GM21515 (cell line): ENCODE measurements at regions not wholly inside any gene's neighbourhood (a gene's known extent, or its start where the extent isn't known, plus 50 kb on each side); places are given as distances from the start of the nearest gene placed in this dataset.

ENCODE experiments used
- ATAC-seq: cut with Tn5 transposase; IDR thresholded peaks from one replicate; pipeline ENCODE4 v1.9.1; 2021; ENCODE audit not compliant: unreplicated experiment

GRCh38 chr3:193825617-193826016 is 232.6 kb downstream of the OPA1 start:
- no peak for ATAC-seq

- ATAC-seq = no peak
Observed at GRCh38 chr3:193826159-193826795, 233.3 kb downstream of the OPA1 start.

GRCh38 chr3:193827040-193827669 is 234.1 kb downstream of the OPA1 start:
- ATAC-seq = no peak

GRCh38 chr3:193827871-193828270 is 234.9 kb downstream of the OPA1 start:
- no peak for ATAC-seq

- no peak for ATAC-seq
Observed at GRCh38 chr3:193828477-193828876, 235.5 kb downstream of the OPA1 start.

- no peak for ATAC-seq
Observed at GRCh38 chr3:193829781-193830180, 236.8 kb downstream of the OPA1 start.

GRCh38 chr3:193830791-193831191 is 237.8 kb downstream of the OPA1 start:
- no peak for ATAC-seq

- ATAC-seq = peak; percentile 71
Observed at GRCh38 chr3:193831495-193832455, 238.8 kb downstream of the OPA1 start.

GRCh38 chr3:193832833-193833413 is 239.9 kb downstream of the OPA1 start:
- no peak for ATAC-seq

GRCh38 chr3:193833592-193833991 is 240.6 kb downstream of the OPA1 start:
- ATAC-seq = no peak

- ATAC-seq = no peak
Observed at GRCh38 chr3:193835414-193835813, 242.4 kb downstream of the OPA1 start.

- ATAC-seq = no peak
Observed at GRCh38 chr3:193836511-193836910, 243.5 kb downstream of the OPA1 start.

- no peak for ATAC-seq
Observed at GRCh38 chr3:193836918-193837317, 243.9 kb downstream of the OPA1 start.

- no peak for ATAC-seq
Observed at GRCh38 chr3:193837347-193837827, 244.4 kb downstream of the OPA1 start.

GRCh38 chr3:193840111-193840641 is 247.2 kb downstream of the OPA1 start:
- no peak for ATAC-seq

GRCh38 chr3:193841581-193841980 is 248.6 kb downstream of the OPA1 start:
- ATAC-seq = no peak

GRCh38 chr3:193842029-193842798 is 249.2 kb downstream of the OPA1 start:
- ATAC-seq = peak; percentile 80

GRCh38 chr3:193842832-193843473 is 249.9 kb downstream of the OPA1 start:
- ATAC-seq = no peak

- no peak for ATAC-seq
Observed at GRCh38 chr3:193843474-193844301, 250.7 kb downstream of the OPA1 start.
